HEK293 (cell line): ENCODE measurements at regions not wholly inside any gene's neighbourhood (a gene's known extent, or its start where the extent isn't known, plus 50 kb on each side); places are given as distances from the start of the nearest gene placed in this dataset.

Experiments
- CTCF ChIA-PET: fragments of 350-600 bp; formaldehyde crosslinking; extraction: SDS; loops from one replicate; lab custom pipeline; 2021; ENCODE audit warnings: antibody characterized with exemption; lab: Yijun Ruan, JAX
- POLR2A ChIA-PET: fragments of 300-600 bp; formaldehyde crosslinking; extraction: SDS; loops from one replicate; lab custom pipeline; 2020; ENCODE audit warnings: antibody characterized with exemption, inconsistent platforms; lab: Yijun Ruan, JAX
- H3K27ac ChIP-seq: fragments of 200-500 bp; sonication (Bioruptor generic); 2 replicates; pipeline ENCODE4 v1.5.1; 2014; ENCODE audit warnings: low read depth, low read length, control low read depth, inconsistent platforms; ENCODE audit errors: extremely low read depth
- H3K36me3 ChIP-seq, 2 experiments: fragments of 200-500 bp in 1 of 2; sonication (Bioruptor generic) in 1 of 2; 1 replicate in 1 of 2; 2 replicates in 1 of 2; pipeline ENCODE4 v1.5.1; 2014 to 2017; ENCODE audit warnings: inconsistent platforms in 2 of 2, low read length in 2 of 2; ENCODE audit not compliant: control insufficient read depth in 2 of 2, insufficient read depth in 1 of 2
- H3K4me1 ChIP-seq: fragments of 200-500 bp; sonication (Bioruptor generic); 2 replicates; pipeline ENCODE4 v1.5.1; 2014; ENCODE audit warnings: mild to moderate bottlenecking, low read length, inconsistent platforms; ENCODE audit not compliant: control insufficient read depth, insufficient read depth
- H3K4me3 ChIP-seq: 2 replicates; pipeline ENCODE4 v1.5.1; 2011; ENCODE audit warnings: low read depth, mild to moderate bottlenecking, control low read depth, low read length, moderate library complexity
- H3K9me3 ChIP-seq: fragments of 200-500 bp; sonication (Bioruptor generic); 2 replicates; pipeline ENCODE4 v1.5.1; 2014; ENCODE audit warnings: low read depth, low read length, inconsistent platforms; ENCODE audit not compliant: control insufficient read depth, insufficient read depth
- OSR2 ChIP-seq: fragments of 450-650 bp; formaldehyde crosslinking; IDR thresholded peaks from 2 replicates; pipeline ENCODE4 v1.5.1; 2016; ENCODE audit warnings: missing biosample characterization, missing genetic modification characterization
- PATZ1 ChIP-seq: fragments of 450-650 bp; formaldehyde crosslinking; IDR thresholded peaks from 2 replicates; pipeline ENCODE4 v1.5.1; 2016; ENCODE audit warnings: missing biosample characterization, missing genetic modification characterization
- PRDM10 ChIP-seq: fragments of 450-650 bp; formaldehyde crosslinking; IDR thresholded peaks from 2 replicates; pipeline ENCODE4 v1.5.1; 2016; ENCODE audit warnings: missing biosample characterization, missing genetic modification characterization
- PRDM2 ChIP-seq: fragments of 450-650 bp; formaldehyde crosslinking; IDR thresholded peaks from 2 replicates; pipeline ENCODE4 v1.5.1; 2016; ENCODE audit warnings: missing biosample characterization, missing genetic modification characterization, borderline replicate concordance
- SP3 ChIP-seq: fragments of 450-650 bp; formaldehyde crosslinking; IDR thresholded peaks from 2 replicates; pipeline ENCODE4 v1.5.1; 2016; ENCODE audit warnings: missing biosample characterization, missing genetic modification characterization
- ZFP69B ChIP-seq: fragments of 450-650 bp; formaldehyde crosslinking; IDR thresholded peaks from 2 replicates; pipeline ENCODE4 v1.5.1; 2016; ENCODE audit warnings: missing biosample characterization, missing genetic modification characterization
- ZIC2 ChIP-seq: fragments of 450-650 bp; formaldehyde crosslinking; IDR thresholded peaks from 2 replicates; pipeline ENCODE4 v1.5.1; 2016; ENCODE audit warnings: missing biosample characterization, missing genetic modification characterization
- ZNF148 ChIP-seq: fragments of 450-650 bp; formaldehyde crosslinking; IDR thresholded peaks from 2 replicates; pipeline ENCODE4 v1.5.0; 2017; ENCODE audit warnings: missing biosample characterization, missing genetic modification characterization, borderline replicate concordance
- ZNF155 ChIP-seq: fragments of 450-650 bp; formaldehyde crosslinking; IDR thresholded peaks from 2 replicates; pipeline ENCODE4 v1.5.1; 2016; ENCODE audit warnings: missing biosample characterization, missing genetic modification characterization
- ZNF248 ChIP-seq: fragments of 450-650 bp; formaldehyde crosslinking; IDR thresholded peaks from 2 replicates; pipeline ENCODE4 v1.5.1; 2017; ENCODE audit warnings: missing biosample characterization, missing genetic modification characterization
- ZNF292 ChIP-seq: fragments of 450-650 bp; formaldehyde crosslinking; IDR thresholded peaks from 2 replicates; pipeline ENCODE4 v1.5.1; 2016; ENCODE audit warnings: low read depth, missing biosample characterization, missing genetic modification characterization, borderline replicate concordance
- ZNF366 ChIP-seq: fragments of 450-650 bp; formaldehyde crosslinking; conservative IDR thresholded peaks from 2 replicates; pipeline ENCODE4 v1.5.1; 2016; ENCODE audit warnings: missing biosample characterization, missing genetic modification characterization
- ZNF391 ChIP-seq: fragments of 450-650 bp; formaldehyde crosslinking; IDR thresholded peaks from 2 replicates; pipeline ENCODE4 v1.5.1; 2016; ENCODE audit warnings: low read depth, missing biosample characterization, missing genetic modification characterization, borderline replicate concordance
- ZNF624 ChIP-seq: fragments of 450-650 bp; formaldehyde crosslinking; IDR thresholded peaks from 2 replicates; pipeline ENCODE4 v1.5.1; 2017; ENCODE audit warnings: missing biosample characterization, missing genetic modification characterization

- no peak overlapping the region for H3K27ac ChIP-seq
- no peak overlapping the region for H3K4me3 ChIP-seq
- CTCF ChIA-PET, result no interaction called here
- no peaks in the 10 kb centered on the region for H3K36me3 ChIP-seq
- POLR2A ChIA-PET, result no interaction called here
- TF ChIP-seq ZNF248 (tag by site-specific recombination) (peak; percentile 99), OSR2 (no peak), PRDM10 (tag by site-specific recombination) (no peak)
- TF ChIP-seq, all 188 proteins: peak for 1
- no peaks in the 10 kb centered on the region for H3K9me3 ChIP-seq
- no peaks in the 10 kb centered on the region for H3K4me1 ChIP-seq
Measured at GRCh38 chr1:25079048-25079447, 149.0 kb upstream of the RUNX3 start.

- H3K4me3 ChIP-seq, result no peak overlapping the region
- H3K27ac ChIP-seq, result no peak overlapping the region
- ChIA-PET POLR2A (no interaction called here), CTCF (interaction anchor here (2.4 kb wide), 1 partner anchor 37 kb away, joined by 10 read pairs; no protein-coding TSS in a partner anchor)
- TF ChIP-seq ZFP69B (tag by site-specific recombination) (no peak), ZNF366 (tag by site-specific recombination) (peak; percentile 89)
- H3K4me1 ChIP-seq, result no peaks in the 10 kb centered on the region
- no peaks in the 10 kb centered on the region for H3K9me3 ChIP-seq
- H3K36me3 ChIP-seq, result no peaks in the 10 kb centered on the region
Measured at GRCh38 chr1:25074351-25075227, 144.5 kb upstream of the RUNX3 start.

- CTCF ChIA-PET, result interaction anchor here (2.4 kb wide), 1 partner anchor 36 kb away, joined by 10 read pairs; no protein-coding TSS in a partner anchor
- no peak for TF ChIP-seq ZNF624 (tag by site-specific recombination)
- TF ChIP-seq PRDM2 (tag by site-specific recombination), result no peak
- no peak for TF ChIP-seq ZNF391 (tag by site-specific recombination)
- no peak for TF ChIP-seq ZNF155 (tag by site-specific recombination)
- TF ChIP-seq ZNF148 (tag by site-specific recombination), result no peak
- no peak for TF ChIP-seq PATZ1
- TF ChIP-seq ZIC2 (tag by site-specific recombination), result no peak
- TF ChIP-seq ZNF292 (tag by site-specific recombination), result no peak
- no peak for TF ChIP-seq SP3
Measured at GRCh38 chr1:25073640-25074270, 143.7 kb upstream of the RUNX3 start.

More at GRCh38 chr1:25073640-25074270, 143.7 kb upstream of the RUNX3 start:
- Histone ChIP-seq H3K4me1 (no peaks in the 10 kb centered on the region), H3K4me3 (no peak overlapping the region), H3K9me3 (no peaks in the 10 kb centered on the region), H3K36me3 (no peaks in the 10 kb centered on the region), H3K27ac (no peak overlapping the region)
- POLR2A ChIA-PET, result no interaction called here
